PC-3 (cell line): ENCODE measurements at regions not wholly inside any gene's neighbourhood (a gene's known extent, or its start where the extent isn't known, plus 50 kb on each side); places are given as distances from the start of the nearest gene placed in this dataset.

Source experiments
- CTCF ChIP-seq: fragments of 300-600 bp; sonication (generic); conservative IDR thresholded peaks from 2 replicates; pipeline ENCODE4 v1.5.1; 2017; ENCODE audit warnings: antibody characterized with exemption, low read depth, mild to moderate bottlenecking, low read length
- EZH2 ChIP-seq: fragments of 300-600 bp; sonication (generic); IDR thresholded peaks from one replicate; pipeline ENCODE4 v1.6.1; 2017; ENCODE audit warnings: antibody characterized with exemption, mild to moderate bottlenecking, low read length; ENCODE audit not compliant: unreplicated experiment

GRCh38 chr6:119938752-119939151 is 589.2 kb upstream of the MAN1A1 start:
- TF ChIP-seq EZH2 (no peak), CTCF (no peak)
